RPMI7951 (cell line): ENCODE measurements at regions not wholly inside any gene's neighbourhood (a gene's known extent, or its start where the extent isn't known, plus 50 kb on each side); places are given as distances from the start of the nearest gene placed in this dataset.

ENCODE experiments used
- DNase-seq: peaks from one replicate; pipeline ENCODE4 v3.0.0-alpha.2; 2012; ENCODE audit warnings: low read depth

- DNase-seq, result no peak
Measured at GRCh38 chr16:85326113-85326793, 214.0 kb upstream of the CIBAR2 start.

- DNase-seq, result no peak
Measured at GRCh38 chr16:85326794-85327181, 214.5 kb upstream of the CIBAR2 start.

- DNase-seq, result no peak
Measured at GRCh38 chr16:85327731-85328675, 215.7 kb upstream of the CIBAR2 start.

- DNase-seq, result no peak
Measured at GRCh38 chr16:85328676-85329058, 216.4 kb upstream of the CIBAR2 start.

- DNase-seq, result peak; percentile 31
Measured at GRCh38 chr16:85329059-85329812, 217.0 kb upstream of the CIBAR2 start.

GRCh38 chr16:85330006-85330693, 217.9 kb upstream of the CIBAR2 start:
- DNase-seq, result no peak

GRCh38 chr16:85330694-85331188, 218.5 kb upstream of the CIBAR2 start:
- DNase-seq, result peak; percentile 85

GRCh38 chr16:85331688-85332087, 219.4 kb upstream of the CIBAR2 start:
- DNase-seq, result no peak

GRCh38 chr16:85332175-85332574, 219.9 kb upstream of the CIBAR2 start:
- DNase-seq, result no peak

GRCh38 chr16:85333337-85333736, 221.1 kb upstream of the CIBAR2 start:
- no peak for DNase-seq

GRCh38 chr16:85333744-85334640, 221.7 kb upstream of the CIBAR2 start:
- DNase-seq, result no peak

- DNase-seq, result no peak
Measured at GRCh38 chr16:85334718-85335583, 222.7 kb upstream of the CIBAR2 start.

- no peak for DNase-seq
Measured at GRCh38 chr16:85335584-85336491, 223.6 kb upstream of the CIBAR2 start.

- DNase-seq, result no peak
Measured at GRCh38 chr16:85337910-85338637, 225.8 kb upstream of the CIBAR2 start.

GRCh38 chr16:85338638-85338982, 226.3 kb upstream of the CIBAR2 start:
- no peak for DNase-seq

- no peak for DNase-seq
Measured at GRCh38 chr16:85338989-85339685, 226.9 kb upstream of the CIBAR2 start.
